Body of pancreas (tissue), 4 donors: ENCODE measurements at regions not wholly inside any gene's neighbourhood (a gene's known extent, or its start where the extent isn't known, plus 50 kb on each side); places are given as distances from the start of the nearest gene placed in this dataset.

Source experiments
- CTCF ChIP-seq, 7 experiments: fragments of 450-650 bp in 4 of 7; fragments of 200-600 bp in 3 of 7; sonication (generic) in 3 of 7; IDR thresholded peaks; one replicate each; pipeline ENCODE4 v1.5.1; 2016 to 2019; ENCODE audit warnings: antibody characterized with exemption in 7 of 7
- POLR2A ChIP-seq, 3 donors: fragments of 450-650 bp; IDR thresholded peaks; one replicate each; pipeline ENCODE4 v1.6.1; 2016; ENCODE audit warnings: antibody characterized with exemption in 3 of 3, mild to moderate bottlenecking in 2 of 3

DNA sequence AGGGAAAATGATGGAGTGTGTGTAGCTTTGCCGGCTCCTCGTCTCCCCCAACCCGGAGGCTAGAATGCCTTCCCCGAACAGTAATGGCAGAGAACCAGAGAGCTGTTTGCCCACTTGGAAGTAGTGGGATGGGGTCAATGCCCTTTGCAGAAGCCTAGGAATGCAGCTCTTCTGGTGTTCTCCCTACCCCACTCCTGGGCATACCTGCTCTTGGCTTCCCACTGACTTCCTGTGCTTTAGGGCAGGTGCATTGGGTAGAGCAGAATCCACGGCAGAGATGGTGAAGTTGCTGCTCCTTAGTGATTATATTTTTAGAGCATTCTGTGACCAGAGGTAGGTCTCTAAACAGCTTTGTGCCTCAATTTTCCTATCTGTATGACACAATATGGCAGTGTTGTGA lies 134.6 kb downstream of the BOD1 start:
- no peak for TF ChIP-seq POLR2A (IDR thresholded peaks at IDR 0.05)
- TF ChIP-seq CTCF (IDR thresholded peaks at IDR 0.05), result no peak
